Non-pigmented ciliary epithelial cell (primary cell): ENCODE measurements at regions not wholly inside any gene's neighbourhood (a gene's known extent, or its start where the extent isn't known, plus 50 kb on each side); places are given as distances from the start of the nearest gene placed in this dataset.
"Not testable (repeated sequence)": the region's sequence is repeated elsewhere in the genome, so short reads cannot be mapped to it uniquely, and the experiment has no call there.

Experiments
- DNase-seq: peaks from one replicate; pipeline ENCODE4 v3.0.0-alpha.2; 2010; ENCODE audit warnings: low read depth

DNA sequence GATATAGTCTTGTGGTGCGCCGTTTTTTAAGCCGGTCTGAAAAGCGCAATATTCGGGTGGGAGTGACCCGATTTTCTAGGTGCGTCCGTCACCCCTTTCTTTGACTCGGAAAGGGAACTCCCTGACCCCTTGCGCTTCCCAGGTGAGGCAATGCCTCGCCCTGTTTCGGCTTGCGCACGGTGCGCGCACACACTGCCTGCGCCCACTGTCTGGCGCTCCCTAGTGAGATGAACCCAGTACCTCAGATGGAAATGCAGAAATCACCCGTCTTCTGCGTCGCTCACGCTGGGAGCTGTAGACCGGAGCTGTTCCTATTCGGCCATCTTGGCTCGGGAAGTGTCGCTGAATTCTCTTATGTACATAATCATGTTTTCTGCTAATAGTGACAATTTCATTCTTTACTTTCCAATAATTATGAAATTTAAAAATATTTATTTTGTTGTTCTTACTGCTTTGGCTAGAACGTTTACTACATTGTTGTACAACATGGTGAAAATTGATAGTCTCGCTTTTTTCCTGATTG, 61.2 kb upstream of the MINDY3 start:
- DNase-seq = not testable (repeated sequence)

DNA sequence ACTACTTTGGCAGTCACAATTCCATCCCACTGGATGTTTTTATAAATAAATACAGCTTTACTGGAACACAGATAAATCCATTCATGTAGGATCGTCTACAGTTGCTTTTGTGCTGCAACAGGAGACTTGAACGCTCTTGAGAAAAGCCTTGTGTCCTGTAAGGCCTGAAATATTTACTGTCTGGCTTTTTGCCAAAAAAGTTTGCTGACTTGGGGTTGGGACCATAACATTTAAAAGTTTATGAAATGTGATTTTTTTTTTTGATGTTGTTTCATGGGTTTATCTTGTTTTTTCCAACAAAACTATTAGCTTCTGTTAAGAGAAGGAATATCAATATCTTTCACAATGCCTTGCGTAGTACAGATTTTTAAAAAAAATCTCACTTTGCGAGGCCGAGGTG, 71.1 kb upstream of the MINDY3 start:
- no peak for DNase-seq

DNA sequence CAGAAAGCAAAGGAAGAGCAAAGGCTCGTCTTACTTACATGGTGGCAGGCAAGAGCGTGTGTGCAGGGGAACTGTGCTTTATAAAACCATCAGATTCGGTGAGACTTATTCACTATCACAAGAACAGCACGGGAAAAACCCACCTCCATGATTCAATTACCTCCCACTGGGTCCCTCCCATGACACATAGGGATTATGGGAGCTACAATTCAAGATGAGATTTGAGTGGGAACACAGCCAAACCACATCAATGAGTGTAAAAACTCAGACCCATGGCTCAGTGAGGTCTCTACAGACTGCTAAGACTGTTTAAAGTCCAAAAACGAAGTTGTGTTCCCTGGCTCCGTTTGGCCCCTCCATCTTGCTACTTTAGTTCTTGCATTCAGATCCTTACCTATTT, 79.2 kb upstream of the MINDY3 start:
- peak; percentile 4 for DNase-seq

DNA sequence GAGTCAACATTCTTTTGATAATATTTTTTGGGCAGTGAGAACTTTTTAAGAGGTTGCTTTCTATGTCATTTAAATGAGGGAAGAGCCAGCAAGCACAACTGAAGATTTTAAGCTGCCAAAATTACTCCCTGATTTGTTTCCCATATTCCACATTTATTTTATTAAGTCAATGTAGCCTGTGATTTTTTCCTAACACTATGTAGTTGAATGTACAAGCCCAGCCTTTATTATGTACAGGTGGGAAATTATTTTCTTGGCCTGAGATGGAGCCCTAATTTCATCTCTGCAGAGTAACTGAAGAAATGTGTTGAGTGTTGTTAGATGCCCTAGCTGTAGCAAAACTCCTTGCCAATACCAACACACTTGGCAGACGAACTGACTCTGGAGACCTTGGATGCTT, 83.1 kb upstream of the MINDY3 start:
- DNase-seq = no peak

DNA sequence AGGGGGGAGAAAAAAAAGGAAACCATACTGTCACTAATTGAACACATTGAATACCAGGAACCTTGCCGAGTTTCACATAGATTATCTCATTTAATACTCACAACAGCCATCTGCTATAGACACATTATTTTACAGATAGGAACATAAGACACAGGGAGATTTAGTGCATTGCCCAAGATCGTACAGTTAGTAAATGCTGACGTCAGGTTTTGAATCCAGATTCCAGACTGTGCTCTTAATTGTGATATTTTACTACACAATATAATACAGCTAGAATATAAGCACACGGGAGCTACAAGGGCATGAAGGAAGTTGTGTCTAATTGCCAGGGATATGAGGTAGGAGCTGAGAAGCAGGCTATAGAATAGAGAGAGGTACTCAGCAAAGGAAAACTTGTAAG, 93.9 kb upstream of the MINDY3 start:
- DNase-seq = no peak

DNA sequence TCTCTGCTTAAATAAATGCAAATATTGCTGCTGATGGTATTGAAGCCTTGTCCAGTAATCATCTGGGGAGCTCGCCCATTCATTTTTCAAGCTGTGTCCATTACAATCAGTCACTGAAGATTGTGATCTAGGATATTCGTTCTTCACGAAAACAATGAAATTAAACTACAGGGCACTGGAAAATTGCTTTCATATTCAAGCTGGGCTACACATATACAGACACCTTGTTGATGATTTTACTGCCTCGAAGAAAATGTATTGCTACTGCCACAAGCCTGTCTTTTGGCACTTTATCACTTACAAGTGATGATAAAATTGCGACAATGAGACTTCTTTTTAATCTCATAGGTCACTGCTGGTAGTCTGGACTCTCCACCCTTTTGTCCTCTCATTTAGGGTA, 100.0 kb upstream of the MINDY3 start:
- DNase-seq = no peak

DNA sequence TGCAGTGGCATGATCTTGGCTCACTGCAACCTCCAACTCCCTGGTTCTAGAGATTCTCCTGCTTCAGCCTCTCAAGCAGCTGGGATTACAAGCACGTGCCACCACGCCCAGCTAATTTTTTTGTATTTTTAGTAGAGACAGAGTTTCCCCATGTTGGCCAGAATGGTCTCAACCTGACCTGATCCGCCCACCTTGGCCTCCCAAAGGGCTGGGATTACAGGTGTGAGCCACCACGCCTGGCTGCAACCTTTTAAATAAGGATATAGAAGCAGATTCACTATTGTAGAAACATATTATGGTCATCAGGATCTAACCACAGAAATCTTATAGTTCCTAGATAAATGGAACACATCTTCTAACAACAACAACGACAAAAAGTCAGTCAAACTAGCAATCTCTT, 112.4 kb upstream of the MINDY3 start:
- not testable (repeated sequence) for DNase-seq

DNA sequence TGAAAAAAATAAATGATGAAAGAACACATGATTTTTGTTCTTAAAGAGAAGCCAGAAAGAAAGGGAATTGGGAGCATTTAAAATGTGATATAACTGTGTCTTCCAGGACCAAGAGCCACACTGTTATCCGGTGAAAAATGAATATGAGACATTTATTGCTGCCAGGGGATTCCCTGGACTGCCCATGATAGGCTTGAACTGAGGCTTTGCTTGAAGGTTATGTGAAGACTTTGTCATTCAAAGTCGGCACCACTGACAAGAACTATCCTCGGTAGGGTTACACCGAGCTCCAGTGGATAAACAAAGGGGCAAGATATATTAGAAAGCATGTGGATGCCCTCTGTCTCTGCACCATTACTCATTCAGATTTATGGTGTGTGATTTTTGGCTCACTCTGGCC, 125.4 kb upstream of the MINDY3 start:
- no peak for DNase-seq

DNA sequence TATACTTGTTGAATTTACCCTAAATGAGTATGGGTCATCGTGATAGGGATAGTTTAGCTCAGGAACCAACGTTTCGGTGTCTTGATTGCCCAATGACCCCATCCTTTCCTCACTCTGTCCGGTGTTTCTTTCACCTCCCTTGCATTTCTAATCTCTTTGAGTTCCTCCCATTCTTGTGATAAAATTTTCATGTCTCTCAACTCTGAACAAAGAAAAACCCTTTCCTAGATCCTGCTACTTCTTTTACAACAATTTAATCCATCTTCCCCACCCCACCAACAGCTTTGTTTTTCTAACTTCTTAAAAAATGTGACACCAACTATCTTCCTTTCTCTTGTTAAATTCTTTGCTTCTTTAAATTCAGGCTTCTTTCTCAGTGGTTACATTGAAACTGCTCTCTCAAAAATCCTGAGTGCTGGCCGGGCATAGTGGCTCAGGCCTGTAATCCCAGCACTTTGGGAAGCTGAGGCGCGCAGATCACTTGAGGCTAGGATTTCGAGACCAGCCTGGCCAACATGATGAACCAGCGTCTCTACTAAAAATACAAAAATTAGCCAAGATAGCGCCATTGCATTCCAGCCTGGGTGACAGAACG, 130.3 kb upstream of the MINDY3 start:
- no peak for DNase-seq

DNA sequence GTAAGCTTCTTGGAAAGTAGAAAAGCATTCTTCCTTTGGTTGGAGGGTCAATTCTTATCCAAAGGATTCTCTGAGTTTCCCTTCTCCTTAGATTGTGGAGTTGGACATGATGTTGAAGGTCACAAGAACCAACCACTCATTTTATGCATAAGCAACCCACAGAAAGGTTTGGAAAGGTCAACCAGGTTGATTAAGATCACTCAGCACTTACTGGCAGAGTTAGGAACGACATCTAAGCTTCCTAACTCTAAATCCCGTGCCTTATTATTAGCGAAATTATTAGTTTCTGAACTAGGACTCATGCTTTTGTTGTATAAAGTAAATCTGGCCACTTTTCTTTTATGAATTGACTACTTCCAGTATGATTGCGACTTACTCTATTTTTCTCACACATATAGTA, 137.0 kb upstream of the MINDY3 start:
- DNase-seq = no peak

DNA sequence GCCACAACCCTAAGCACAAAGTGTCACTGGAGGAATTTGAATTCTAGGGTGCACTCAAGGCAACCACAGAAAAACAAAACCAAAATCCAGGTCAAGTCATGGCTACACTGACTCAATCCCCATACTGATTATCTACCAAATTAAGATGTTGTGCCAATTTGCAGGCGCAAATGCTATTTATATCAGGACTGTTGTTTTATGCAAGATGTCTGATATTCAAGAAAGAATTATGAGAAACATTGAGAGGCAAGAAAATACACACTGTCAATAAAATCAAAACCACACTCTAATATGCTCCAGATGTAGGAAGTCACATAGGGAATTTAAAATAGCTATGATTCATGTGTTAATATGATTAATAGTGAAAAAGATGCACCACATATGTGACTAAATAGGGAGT, 141.3 kb upstream of the MINDY3 start:
- no peak for DNase-seq

DNA sequence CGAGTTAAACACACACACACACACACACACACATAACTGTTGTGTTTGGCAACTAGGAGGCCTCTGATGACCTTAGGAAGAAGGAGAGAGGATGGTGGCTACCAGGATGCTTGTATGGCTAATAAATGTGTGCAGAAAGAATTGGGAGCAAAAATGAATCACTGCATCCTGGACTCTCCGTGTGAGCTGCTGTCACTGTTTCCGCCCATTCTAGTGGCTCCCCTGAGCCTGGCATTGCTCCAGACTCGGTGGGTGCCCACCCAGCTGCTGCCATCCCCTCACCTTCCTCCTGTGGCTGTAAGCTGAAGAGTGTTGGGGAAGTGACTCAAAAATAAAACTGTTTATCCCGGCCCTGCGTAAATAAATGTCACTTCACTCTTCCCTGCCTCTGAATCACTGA, 149.5 kb upstream of the MINDY3 start:
- no peak for DNase-seq

DNA sequence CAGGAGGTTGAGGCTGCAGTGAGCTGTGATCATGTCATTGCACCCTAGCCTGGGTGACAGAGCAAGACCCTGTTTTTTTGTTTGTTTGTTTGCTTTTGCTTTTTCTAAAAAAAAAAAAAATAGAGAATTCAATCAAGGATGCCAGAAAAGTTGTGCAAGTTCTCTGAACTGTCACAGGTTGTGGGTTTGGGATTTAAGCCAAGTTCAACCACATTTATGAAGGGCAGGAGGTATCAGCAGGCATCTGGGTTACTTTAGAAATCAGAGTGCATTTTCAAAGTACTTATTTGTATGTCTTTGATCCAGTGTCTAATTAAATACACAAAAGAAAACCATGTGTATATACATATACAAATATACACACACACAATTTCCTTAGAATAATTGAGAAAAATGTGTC, 151.2 kb upstream of the MINDY3 start:
- DNase-seq = no peak

DNA sequence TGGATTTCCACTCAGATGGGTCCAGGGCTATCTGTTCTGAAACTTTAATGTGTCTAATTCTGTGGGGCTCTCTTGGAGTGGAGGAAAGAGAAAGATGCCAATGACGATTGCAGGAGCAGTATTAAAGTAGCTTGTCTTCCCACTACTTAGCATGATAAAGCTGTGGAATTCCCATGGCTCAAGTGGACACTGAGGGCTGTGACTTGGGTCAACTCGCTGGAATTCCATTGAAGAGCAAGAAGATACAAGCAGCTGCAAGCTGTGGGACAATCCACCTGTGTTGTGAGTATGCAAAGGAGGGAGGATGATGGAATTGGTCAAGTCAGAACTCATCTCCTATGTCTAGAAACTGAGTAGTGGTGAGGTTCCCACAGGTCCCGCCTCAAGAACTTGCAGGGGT, 154.2 kb upstream of the MINDY3 start:
- DNase-seq = no peak

DNA sequence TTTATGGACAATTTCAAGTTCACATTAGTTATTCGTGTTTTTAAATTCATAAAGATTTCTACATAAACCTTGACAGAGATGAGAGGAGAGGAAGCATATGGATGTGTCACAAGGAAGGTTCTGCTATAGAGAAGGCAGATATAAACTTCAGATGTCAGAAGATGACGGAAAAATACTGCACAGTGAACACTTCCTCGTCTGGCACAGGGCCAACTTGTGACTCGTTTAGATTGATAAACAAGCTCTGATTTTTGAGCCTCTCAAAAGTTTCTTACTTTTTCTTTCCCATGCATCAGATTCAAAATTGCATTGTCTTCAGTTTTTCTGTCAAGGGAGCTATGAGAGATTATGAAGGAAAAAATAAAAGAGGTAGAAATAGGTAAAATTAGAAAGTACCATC, 156.4 kb upstream of the MINDY3 start:
- no peak for DNase-seq

DNA sequence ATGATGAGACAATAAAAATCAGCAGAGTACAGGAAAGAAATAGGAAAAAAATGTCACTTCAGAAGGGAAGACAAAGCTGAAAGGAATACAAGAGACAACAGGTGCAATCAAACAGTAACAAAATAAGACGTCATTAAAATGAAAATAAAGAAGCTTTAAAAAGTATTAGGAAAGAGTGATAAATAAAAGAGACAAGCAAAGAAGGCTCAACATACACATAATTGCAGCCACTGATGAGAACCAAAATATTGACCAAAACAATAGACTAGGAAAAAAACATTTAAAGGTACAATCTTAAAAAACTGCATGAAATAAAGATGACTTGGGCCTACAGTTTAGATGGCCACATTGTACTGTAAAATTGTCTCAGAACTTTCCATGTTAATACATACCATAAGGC, 160.5 kb upstream of the MINDY3 start:
- no peak for DNase-seq

DNA sequence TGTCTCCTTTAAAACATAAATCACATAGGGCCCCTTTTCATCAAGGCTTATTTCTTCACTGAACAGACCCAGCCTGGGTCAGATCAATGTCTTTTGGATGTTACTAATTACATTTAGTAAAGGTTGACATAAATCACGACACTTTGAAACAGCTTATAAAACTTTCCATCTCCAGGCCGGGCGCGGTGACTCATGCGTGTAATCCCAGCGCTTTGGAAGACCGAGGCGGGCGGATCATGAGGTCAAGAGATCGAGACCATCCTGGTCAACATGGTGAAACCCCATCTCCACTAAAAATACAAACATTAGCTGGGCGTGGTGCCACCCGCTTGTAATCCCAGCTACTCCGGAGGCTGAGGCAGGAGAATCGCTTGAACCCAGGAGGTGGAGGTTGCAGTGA, 166.5 kb upstream of the MINDY3 start:
- not testable (repeated sequence) for DNase-seq

DNA sequence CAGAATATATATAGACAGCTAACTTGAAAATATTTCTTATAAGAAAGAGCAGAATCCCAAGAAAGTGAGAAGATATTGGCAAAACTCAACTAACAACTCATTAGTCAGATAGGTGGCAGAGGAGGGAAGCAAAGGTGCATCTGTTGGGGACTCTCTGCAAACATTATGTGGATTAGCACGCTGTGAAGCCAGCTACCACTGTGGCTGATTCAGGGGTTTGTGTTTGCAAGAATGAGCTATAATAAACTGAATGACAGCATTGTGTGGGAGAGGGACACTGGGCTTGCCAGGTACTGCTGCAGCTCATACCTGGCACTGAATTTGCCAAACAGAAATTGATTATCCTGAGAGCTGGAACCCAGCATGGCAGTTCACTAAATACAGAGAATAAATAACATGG, 170.3 kb upstream of the MINDY3 start:
- DNase-seq = no peak

DNA sequence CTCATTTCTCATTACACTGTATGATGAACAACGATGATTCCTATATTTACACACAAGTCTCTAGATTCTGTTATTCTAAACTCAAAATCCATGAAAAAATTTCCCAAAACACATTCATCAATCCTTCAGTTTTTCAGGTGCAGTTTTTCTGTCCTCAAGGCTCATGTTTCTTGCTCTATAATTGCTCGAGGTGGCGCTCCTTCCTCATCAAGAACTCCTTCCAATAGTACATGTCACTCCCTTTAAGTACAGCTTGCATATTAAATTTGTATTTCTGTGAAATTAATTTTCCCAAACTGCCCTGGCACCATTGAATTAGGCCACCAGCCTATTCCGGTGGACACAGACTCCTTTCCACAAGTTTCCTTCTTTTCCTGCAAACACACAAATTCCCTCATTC, 188.7 kb upstream of the MINDY3 start:
- DNase-seq = no peak

DNA sequence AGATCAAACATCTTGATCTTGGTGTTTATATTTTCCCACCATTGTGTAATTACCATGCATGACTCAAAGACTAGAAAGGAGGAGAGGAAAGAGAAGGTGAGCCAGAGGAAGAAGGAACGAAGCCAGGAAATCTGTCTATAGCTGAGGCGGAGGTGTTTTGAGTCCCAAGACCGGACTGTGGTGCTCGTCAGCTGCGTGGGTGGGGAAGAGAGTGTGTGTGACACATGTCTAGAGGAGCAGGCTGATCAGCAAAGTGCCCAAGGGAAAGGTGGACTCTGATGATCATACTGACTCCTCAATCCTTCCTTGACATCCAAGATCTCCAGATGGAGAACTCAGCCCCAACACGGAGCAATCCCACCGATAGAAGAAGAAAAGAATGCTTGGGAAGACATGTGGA, 189.5 kb upstream of the MINDY3 start:
- DNase-seq = no peak

DNA sequence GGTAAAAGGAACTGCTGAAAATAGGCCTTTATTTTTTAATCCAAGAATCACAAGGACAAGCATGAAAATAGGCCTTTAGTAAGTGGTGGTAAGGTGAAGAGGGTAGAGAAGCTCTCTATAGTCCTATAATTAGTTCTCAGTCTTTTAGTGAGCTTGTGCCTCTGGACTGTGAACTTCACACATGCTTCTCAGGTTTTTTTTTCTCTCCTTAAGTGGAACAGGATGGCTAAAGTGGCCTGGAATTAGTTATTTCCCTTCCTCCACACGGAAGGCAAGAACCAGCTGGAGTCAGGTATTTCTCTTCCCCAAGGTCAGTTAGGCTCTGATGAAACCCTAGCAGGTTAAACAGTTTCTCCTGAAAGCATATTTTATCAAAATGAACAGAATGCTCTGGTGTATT, 203.0 kb upstream of the MINDY3 start:
- no peak for DNase-seq

DNA sequence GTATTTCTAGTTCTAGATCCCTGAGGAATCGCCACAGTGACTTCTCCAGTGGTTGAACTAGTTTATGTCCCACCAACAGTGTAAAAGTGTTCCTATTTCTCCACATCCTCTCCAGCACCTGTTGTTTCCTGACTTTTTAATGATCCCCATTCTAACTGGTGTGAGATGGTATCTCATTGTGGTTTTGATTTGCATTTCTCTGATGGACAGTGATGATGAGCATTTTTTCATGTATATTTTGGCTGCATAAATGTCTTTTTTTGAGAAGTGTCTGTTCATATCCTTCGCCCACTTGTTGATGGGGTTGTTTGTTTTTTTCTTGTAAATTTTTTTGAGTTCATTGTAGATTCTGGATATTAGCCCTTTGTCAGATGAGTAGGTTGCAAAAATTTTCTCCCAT, 223.2 kb upstream of the MINDY3 start:
- DNase-seq = not testable (repeated sequence)

DNA sequence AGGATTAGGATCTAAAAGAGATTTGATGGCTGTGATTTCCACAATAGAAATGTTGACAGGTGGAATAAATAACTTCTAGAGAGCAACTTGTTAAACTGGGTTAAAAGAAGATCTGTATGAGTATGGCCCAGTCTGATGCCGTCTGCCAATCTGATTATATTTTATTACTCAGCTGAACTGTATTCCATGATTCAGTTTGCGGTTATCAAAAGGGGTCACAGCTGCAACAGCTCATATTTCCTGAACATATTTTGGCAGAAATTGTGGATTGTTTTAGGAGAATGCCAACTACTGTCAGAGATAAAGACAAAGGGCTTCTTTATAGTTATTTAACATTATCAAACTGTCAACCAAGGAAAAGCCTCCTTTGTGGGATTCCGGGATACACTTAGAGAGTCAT, 244.8 kb upstream of the MINDY3 start:
- DNase-seq = no peak

DNA sequence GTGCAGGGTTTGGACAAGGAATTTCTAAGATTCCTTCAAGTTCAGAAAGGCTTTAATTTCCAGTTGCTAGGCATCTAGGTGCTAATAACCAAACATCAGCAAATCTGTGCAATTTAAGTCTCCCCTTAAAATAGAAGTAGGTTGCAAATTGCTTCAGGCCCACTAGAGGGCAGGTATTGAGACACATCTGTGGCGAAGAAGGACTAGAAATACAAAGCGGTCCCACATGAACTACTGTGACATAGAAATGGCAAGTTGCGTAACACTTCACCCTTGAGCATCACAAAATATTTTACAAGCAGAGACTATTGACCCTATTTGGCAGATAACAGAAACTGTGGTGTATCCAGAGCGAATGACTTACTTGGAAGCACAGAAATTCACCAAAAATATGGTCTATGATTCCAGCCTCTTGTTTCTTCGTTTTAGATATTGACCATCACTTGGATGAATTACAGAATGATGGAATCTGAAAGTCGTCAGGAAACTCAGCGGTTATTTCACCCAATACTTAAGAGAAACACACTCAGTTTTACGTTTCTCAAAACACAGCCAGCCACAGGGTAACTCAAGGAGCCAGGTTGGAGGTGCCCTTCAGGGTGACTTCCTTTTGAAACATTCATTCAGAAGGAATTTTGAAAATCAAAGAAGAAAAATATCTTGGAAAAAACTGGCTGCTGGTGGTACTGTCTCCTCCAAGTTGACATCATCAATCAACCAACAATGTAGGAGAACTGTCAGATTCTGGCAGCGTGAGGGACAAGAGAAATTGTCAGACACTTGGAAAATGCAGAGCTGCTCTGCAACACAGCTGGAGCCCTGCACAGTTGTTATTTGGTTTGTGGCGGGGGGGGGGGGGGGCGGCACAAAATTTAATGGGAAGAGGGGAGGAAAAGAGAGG, 256.3 kb upstream of the MINDY3 start:
- no peak for DNase-seq
